ENCODE measurements at regions not wholly inside any gene's neighbourhood (a gene's known extent, or its start where the extent isn't known, plus 50 kb on each side); places are given as distances from the start of the nearest gene placed in this dataset.

GRCh38 chr2:40997362-40997761 lies 545.5 kb upstream of the SLC8A1 start:
- TF ChIP-seq EZH2phosphoT487 (IDR thresholded peaks at IDR 0.05; ENCODE audit: borderline replicate concordance, low read depth, low read length) (no peak), CTCF (conservative IDR thresholded peaks at IDR 0.05; ENCODE audit: low read length) (no peak)
- no peaks in the 10 kb centered on the region for H3K36me3 ChIP-seq (ENCODE audit: insufficient read depth, low read length)
- H3K4me3 ChIP-seq (ENCODE audit: low read depth, low read length, poor library complexity, severe bottlenecking), result no peak overlapping the region
- no peak overlapping the region for H3K27ac ChIP-seq (ENCODE audit: low read depth, low read length, poor library complexity, severe bottlenecking)
- H3K4me1 ChIP-seq (ENCODE audit: insufficient read depth, low read length, poor library complexity, severe bottlenecking), result no peaks in the 10 kb centered on the region
- H2AFZ ChIP-seq (ENCODE audit: low read length), result no peak overlapping the region
- H3K9me2 ChIP-seq (ENCODE audit: insufficient read depth, low read length), result no peaks in the 10 kb centered on the region
- ChIA-PET POLR2A (interaction anchor here (0.7 kb wide), 1 partner anchor 118 kb away, joined by 5 read pairs; no protein-coding TSS in a partner anchor), CTCF (ENCODE audit: unreplicated experiment) (no interaction called here)
- H3K9me3 ChIP-seq (ENCODE audit: low read length), result no peaks in the 10 kb centered on the region
- no peak overlapping the region for H3K4me2 ChIP-seq (ENCODE audit: low read length)
- no TSS peak for BruUV-seq (replicated peaks)
- no peaks in the 10 kb centered on the region for H3K79me2 ChIP-seq (ENCODE audit: insufficient read depth, low read depth, low read length)
- intact Hi-C loops (cut with micrococcal nuclease; ENCODE audit: unreplicated experiment), result no loop called here
- no peak for DNase-seq (ENCODE audit: low spot score)
- no peaks in the 10 kb centered on the region for H4K20me1 ChIP-seq (ENCODE audit: insufficient read depth, low read length)

- POLR2A ChIA-PET, result interaction anchor here (0.6 to 0.7 kb wide), 3 partner anchors 21 to 763 kb away, joined by 4 to 10 read pairs (median 7); no protein-coding TSS in a partner anchor
- Histone ChIP-seq H3K36me3 (ENCODE audit: insufficient read depth, low read length) (no peaks in the 10 kb centered on the region), H3K79me2 (ENCODE audit: insufficient read depth, low read depth, low read length) (no peaks in the 10 kb centered on the region), H3K9me3 (ENCODE audit: low read length) (no peaks in the 10 kb centered on the region), H2AFZ (ENCODE audit: low read length) (no peak overlapping the region), H3K27ac (ENCODE audit: low read depth, low read length, poor library complexity, severe bottlenecking) (no peak overlapping the region), H3K4me3 (ENCODE audit: low read depth, low read length, poor library complexity, severe bottlenecking) (no peak overlapping the region), H4K20me1 (ENCODE audit: insufficient read depth, low read length) (no peaks in the 10 kb centered on the region), H3K4me1 (ENCODE audit: insufficient read depth, low read length, poor library complexity, severe bottlenecking) (no peaks in the 10 kb centered on the region), H3K9me2 (ENCODE audit: insufficient read depth, low read length) (no peaks in the 10 kb centered on the region), H3K4me2 (ENCODE audit: low read length) (no peak overlapping the region)
- intact Hi-C loops (cut with micrococcal nuclease; ENCODE audit: unreplicated experiment), result no loop called here
- CTCF ChIA-PET (ENCODE audit: unreplicated experiment), result no interaction called here
- no peak for DNase-seq (ENCODE audit: low spot score)
- BruUV-seq (replicated peaks), result no TSS peak
- TF ChIP-seq EZH2phosphoT487 (IDR thresholded peaks at IDR 0.05; ENCODE audit: borderline replicate concordance, low read depth, low read length) (no peak), CTCF (conservative IDR thresholded peaks at IDR 0.05; ENCODE audit: low read length) (no peak)
Measured at GRCh38 chr2:41000374-41000773, 548.5 kb upstream of the SLC8A1 start.

GRCh38 chr2:41000906-41001305 lies 549.0 kb upstream of the SLC8A1 start:
- no peaks in the 10 kb centered on the region for H3K79me2 ChIP-seq (ENCODE audit: insufficient read depth, low read depth, low read length)
- H3K9me2 ChIP-seq (ENCODE audit: insufficient read depth, low read length), result no peaks in the 10 kb centered on the region
- H4K20me1 ChIP-seq (ENCODE audit: insufficient read depth, low read length), result no peaks in the 10 kb centered on the region
- no TSS peak for BruUV-seq (replicated peaks)
- CTCF ChIA-PET (ENCODE audit: unreplicated experiment), result no interaction called here
- no peaks in the 10 kb centered on the region for H3K4me1 ChIP-seq (ENCODE audit: insufficient read depth, low read length, poor library complexity, severe bottlenecking)
- no peaks in the 10 kb centered on the region for H3K9me3 ChIP-seq (ENCODE audit: low read length)
- POLR2A ChIA-PET, result no interaction called here
- no peak overlapping the region for H3K27ac ChIP-seq (ENCODE audit: low read depth, low read length, poor library complexity, severe bottlenecking)
- H2AFZ ChIP-seq (ENCODE audit: low read length), result no peak overlapping the region
- DNase-seq (ENCODE audit: low spot score), result no peak
- intact Hi-C loops (cut with micrococcal nuclease; ENCODE audit: unreplicated experiment), result no loop called here
- H3K36me3 ChIP-seq (ENCODE audit: insufficient read depth, low read length), result no peaks in the 10 kb centered on the region
- no peak overlapping the region for H3K4me2 ChIP-seq (ENCODE audit: low read length)
- no peak overlapping the region for H3K4me3 ChIP-seq (ENCODE audit: low read depth, low read length, poor library complexity, severe bottlenecking)
- TF ChIP-seq CTCF (conservative IDR thresholded peaks at IDR 0.05; ENCODE audit: low read length), result no peak
- TF ChIP-seq EZH2phosphoT487 (IDR thresholded peaks at IDR 0.05; ENCODE audit: borderline replicate concordance, low read depth, low read length), result no peak
